GM21390 (cell line): ENCODE measurements at regions not wholly inside any gene's neighbourhood (a gene's known extent, or its start where the extent isn't known, plus 50 kb on each side); places are given as distances from the start of the nearest gene placed in this dataset.
"Not testable (repeated sequence)": the region's sequence is repeated elsewhere in the genome, so short reads cannot be mapped to it uniquely, and the experiment has no call there.

Experiments used
- ATAC-seq: cut with Tn5 transposase; IDR thresholded peaks from one replicate; pipeline ENCODE4 v1.9.1; 2021; ENCODE audit not compliant: unreplicated experiment

GRCh38 chr4:111921714-111922113 lies 223.5 kb upstream of the FAM241A start:
- ATAC-seq = no peak

GRCh38 chr4:111923786-111924185 lies 221.5 kb upstream of the FAM241A start:
- ATAC-seq = no peak

- no peak for ATAC-seq
Measured at GRCh38 chr4:111924696-111925095, 220.6 kb upstream of the FAM241A start.

- peak; percentile 99 for ATAC-seq
Measured at GRCh38 chr4:111930659-111931058, 214.6 kb upstream of the FAM241A start.

- no peak for ATAC-seq
Measured at GRCh38 chr4:111933703-111934102, 211.6 kb upstream of the FAM241A start.

- ATAC-seq = no peak
Measured at GRCh38 chr4:111934314-111934713, 210.9 kb upstream of the FAM241A start.

GRCh38 chr4:111937368-111937767 lies 207.9 kb upstream of the FAM241A start:
- ATAC-seq = peak; percentile 82

- no peak for ATAC-seq
Measured at GRCh38 chr4:111941957-111942356, 203.3 kb upstream of the FAM241A start.

GRCh38 chr4:111943796-111944203 lies 201.5 kb upstream of the FAM241A start:
- peak; percentile 89 for ATAC-seq

- no peak for ATAC-seq
Measured at GRCh38 chr4:111945014-111945413, 200.2 kb upstream of the FAM241A start.

GRCh38 chr4:111946800-111947199 lies 198.5 kb upstream of the FAM241A start:
- no peak for ATAC-seq

- no peak for ATAC-seq
Measured at GRCh38 chr4:111952688-111953087, 192.6 kb upstream of the FAM241A start.

- ATAC-seq = no peak
Measured at GRCh38 chr4:111954550-111954949, 190.7 kb upstream of the FAM241A start.

- no peak for ATAC-seq
Measured at GRCh38 chr4:111955001-111955400, 190.3 kb upstream of the FAM241A start.

- ATAC-seq = no peak
Measured at GRCh38 chr4:111957116-111957515, 188.1 kb upstream of the FAM241A start.

- ATAC-seq = no peak
Measured at GRCh38 chr4:111957997-111958396, 187.3 kb upstream of the FAM241A start.

- ATAC-seq = no peak
Measured at GRCh38 chr4:111959222-111959621, 186.0 kb upstream of the FAM241A start.

- peak; percentile 90 for ATAC-seq
Measured at GRCh38 chr4:111960241-111960667, 185.0 kb upstream of the FAM241A start.

- not testable (repeated sequence) for ATAC-seq
Measured at GRCh38 chr4:111961026-111961425, 184.2 kb upstream of the FAM241A start.

- no peak for ATAC-seq
Measured at GRCh38 chr4:111961809-111962208, 183.4 kb upstream of the FAM241A start.

GRCh38 chr4:111963158-111963700 lies 182.0 kb upstream of the FAM241A start:
- ATAC-seq = no peak

- no peak for ATAC-seq
Measured at GRCh38 chr4:111977419-111977965, 167.8 kb upstream of the FAM241A start.

GRCh38 chr4:111979921-111980320 lies 165.3 kb upstream of the FAM241A start:
- no peak for ATAC-seq
